H9 (cell line): ENCODE measurements at regions not wholly inside any gene's neighbourhood (a gene's known extent, or its start where the extent isn't known, plus 50 kb on each side); places are given as distances from the start of the nearest gene placed in this dataset.

ENCODE experiments used
- DNase-seq: peaks from one replicate; pipeline ENCODE4 v3.0.0-alpha.2; 2017
- H2AFZ ChIP-seq: one replicate; pipeline ENCODE4 v1.6.1; 2013; ENCODE audit warnings: mild to moderate bottlenecking, low read length, control low read depth, moderate library complexity
- H2AK5ac ChIP-seq: 2 replicates; pipeline ENCODE4 v1.6.1; 2013; ENCODE audit warnings: low read length, control low read depth, mixed read lengths; ENCODE audit not compliant: insufficient read length
- H2BK120ac ChIP-seq: one replicate; pipeline ENCODE4 v1.6.1; 2013; ENCODE audit warnings: low read depth, mild to moderate bottlenecking, low read length, control low read depth, inconsistent platforms; ENCODE audit not compliant: poor library complexity, severe bottlenecking
- H2BK12ac ChIP-seq: 2 replicates; pipeline ENCODE4 v1.6.1; 2013; ENCODE audit warnings: low read length, control low read depth, mixed read lengths, low read depth; ENCODE audit not compliant: insufficient read length
- H2BK15ac ChIP-seq: 2 replicates; pipeline ENCODE4 v1.6.1; 2013; ENCODE audit warnings: low read depth, low read length, control low read depth
- H2BK20ac ChIP-seq: one replicate; pipeline ENCODE4 v1.6.1; 2013; ENCODE audit warnings: low read depth, mild to moderate bottlenecking, low read length, control low read depth, inconsistent platforms; ENCODE audit not compliant: poor library complexity, severe bottlenecking
- H2BK5ac ChIP-seq: 2 replicates; pipeline ENCODE4 v1.6.1; 2013; ENCODE audit warnings: low read length, control low read depth, mixed read lengths; ENCODE audit not compliant: insufficient read length
- H3K14ac ChIP-seq: 2 replicates; pipeline ENCODE4 v1.6.1; 2013; ENCODE audit warnings: low read length, control low read depth; ENCODE audit not compliant: insufficient read depth
- H3K18ac ChIP-seq: 2 replicates; pipeline ENCODE4 v1.6.1; 2013; ENCODE audit warnings: low read depth, mild to moderate bottlenecking, mixed read lengths, low read length, control low read depth; ENCODE audit not compliant: insufficient read length
- H3K23ac ChIP-seq: 2 replicates; pipeline ENCODE4 v1.6.1; 2013; ENCODE audit warnings: low read length, control low read depth, mixed read lengths, low read depth; ENCODE audit not compliant: insufficient read length
- H3K23me2 ChIP-seq: 2 replicates; pipeline ENCODE4 v1.6.1; 2013; ENCODE audit warnings: low read depth, mild to moderate bottlenecking, mixed read lengths, low read length, control low read depth; ENCODE audit not compliant: insufficient read length, poor library complexity, severe bottlenecking
- H3K27ac ChIP-seq: 2 replicates; pipeline ENCODE4 v1.5.1; 2013; ENCODE audit warnings: low read length, control low read depth, mixed read lengths, low read depth; ENCODE audit not compliant: insufficient read length
- H3K27me3 ChIP-seq: 2 replicates; pipeline ENCODE4 v1.6.1; 2013; ENCODE audit warnings: low read length, control low read depth, inconsistent platforms; ENCODE audit not compliant: insufficient read depth
- H3K4ac ChIP-seq: 2 replicates; pipeline ENCODE4 v1.6.1; 2013; ENCODE audit warnings: low read depth, mild to moderate bottlenecking, control low read depth, inconsistent platforms, low read length, moderate library complexity
- H3K4me1 ChIP-seq: 2 replicates; pipeline ENCODE4 v1.6.1; 2013; ENCODE audit warnings: low read length, control low read depth, inconsistent platforms; ENCODE audit not compliant: insufficient read depth
- H3K4me2 ChIP-seq: 2 replicates; pipeline ENCODE4 v1.6.1; 2013; ENCODE audit warnings: low read length, control low read depth, mixed read lengths; ENCODE audit not compliant: insufficient read length, insufficient read depth
- H3K56ac ChIP-seq: 2 replicates; pipeline ENCODE4 v1.6.1; 2013; ENCODE audit warnings: low read depth, mild to moderate bottlenecking, mixed read lengths, low read length, control low read depth; ENCODE audit not compliant: insufficient read length
- H3K79me1 ChIP-seq: 2 replicates; pipeline ENCODE4 v1.6.1; 2013; ENCODE audit warnings: low read depth, mild to moderate bottlenecking, moderate library complexity, low read length, control low read depth, inconsistent platforms; ENCODE audit not compliant: insufficient read depth, poor library complexity, severe bottlenecking
- H3K79me2 ChIP-seq: 2 replicates; pipeline ENCODE4 v1.6.1; 2013; ENCODE audit warnings: low read length, control low read depth, inconsistent platforms; ENCODE audit not compliant: insufficient read depth
- H3K9ac ChIP-seq: 2 replicates; pipeline ENCODE4 v1.6.1; 2013; ENCODE audit warnings: low read length, control low read depth, mixed read lengths; ENCODE audit not compliant: insufficient read length; ENCODE audit errors: extremely low read depth
- H3K9me3 ChIP-seq: one replicate; pipeline ENCODE4 v1.6.1; 2013; ENCODE audit warnings: low read depth, low read length, inconsistent platforms; ENCODE audit not compliant: control insufficient read depth
- H3T11ph ChIP-seq: one replicate; pipeline ENCODE4 v1.6.1; 2013; ENCODE audit warnings: mild to moderate bottlenecking, low read length, control low read depth, inconsistent platforms
- H4K20me1 ChIP-seq: one replicate; pipeline ENCODE4 v1.6.1; 2013; ENCODE audit not compliant: control insufficient read depth, insufficient read length, insufficient read depth
- H4K5ac ChIP-seq: 2 replicates; pipeline ENCODE4 v1.6.1; 2013; ENCODE audit warnings: low read depth, mild to moderate bottlenecking, mixed read lengths, low read length, control low read depth; ENCODE audit not compliant: insufficient read length
- H4K8ac ChIP-seq: replicated peaks from 2 replicates; pipeline ENCODE4 v1.6.1; 2013; ENCODE audit warnings: low read length, control low read depth, mixed read lengths, low read depth; ENCODE audit not compliant: insufficient read length
- H4K91ac ChIP-seq: 2 replicates; pipeline ENCODE4 v1.6.1; 2013; ENCODE audit warnings: low read depth, mild to moderate bottlenecking, moderate library complexity, mixed read lengths, low read length, control low read depth; ENCODE audit not compliant: insufficient read length
- H3K27ac Mint-ChIP-seq, 3 experiments: 2 replicates in 2 of 3; 3 replicates in 1 of 3; pipeline ENCODE4 v1.8.0; 2020 to 2021; ENCODE audit warnings: mixed read lengths in 3 of 3, mild to moderate bottlenecking in 1 of 3, moderate library complexity in 1 of 3
- H3K27me3 Mint-ChIP-seq: 2 replicates; pipeline ENCODE4 v1.8.0; 2021; ENCODE audit warnings: low read depth, mild to moderate bottlenecking, moderate library complexity, mixed read lengths
- H3K36me3 Mint-ChIP-seq, 3 experiments: 2 replicates in 2 of 3; 3 replicates in 1 of 3; pipeline ENCODE4 v1.8.0; 2020 to 2021; ENCODE audit warnings: low read depth in 3 of 3, mixed read lengths in 3 of 3; ENCODE audit not compliant: insufficient read depth in 1 of 3
- H3K4me1 Mint-ChIP-seq, 2 experiments: 2 replicates each; pipeline ENCODE4 v1.8.0; 2020; ENCODE audit warnings: mixed read lengths in 2 of 2
- H3K4me3 Mint-ChIP-seq, 2 experiments: 2 replicates in 1 of 2; 3 replicates in 1 of 2; pipeline ENCODE4 v1.8.0; 2020 to 2021; ENCODE audit warnings: mild to moderate bottlenecking in 2 of 2, mixed read lengths in 2 of 2, moderate library complexity in 1 of 2
- H3K9me3 Mint-ChIP-seq, 2 experiments: 2 replicates in 1 of 2; 3 replicates in 1 of 2; pipeline ENCODE4 v1.8.0; 2020; ENCODE audit warnings: mild to moderate bottlenecking in 2 of 2, mixed read lengths in 2 of 2, moderate library complexity in 1 of 2
- WGBS: extraction: QIAGEN DNeasy Blood & Tissue Kit; methylation state at CpG from one replicate; pipeline ENCODE4 v1.1.7; 2013; ENCODE audit warnings: missing lambda C conversion rate, low lambda C conversion rate, mixed read lengths; ENCODE audit not compliant: insufficient read length; ENCODE audit errors: extremely low coverage; 5-methylcytosine and 5-hydroxymethylcytosine counted together
- TF ChIP-seq, protein P1 (sequence below): fragments of 200-600 bp; sonication (generic); conservative IDR thresholded peaks from 3 replicates; pipeline ENCODE4 v1.8.0; 2021; ENCODE audit warnings: antibody characterized with exemption, mild to moderate bottlenecking

DNA sequence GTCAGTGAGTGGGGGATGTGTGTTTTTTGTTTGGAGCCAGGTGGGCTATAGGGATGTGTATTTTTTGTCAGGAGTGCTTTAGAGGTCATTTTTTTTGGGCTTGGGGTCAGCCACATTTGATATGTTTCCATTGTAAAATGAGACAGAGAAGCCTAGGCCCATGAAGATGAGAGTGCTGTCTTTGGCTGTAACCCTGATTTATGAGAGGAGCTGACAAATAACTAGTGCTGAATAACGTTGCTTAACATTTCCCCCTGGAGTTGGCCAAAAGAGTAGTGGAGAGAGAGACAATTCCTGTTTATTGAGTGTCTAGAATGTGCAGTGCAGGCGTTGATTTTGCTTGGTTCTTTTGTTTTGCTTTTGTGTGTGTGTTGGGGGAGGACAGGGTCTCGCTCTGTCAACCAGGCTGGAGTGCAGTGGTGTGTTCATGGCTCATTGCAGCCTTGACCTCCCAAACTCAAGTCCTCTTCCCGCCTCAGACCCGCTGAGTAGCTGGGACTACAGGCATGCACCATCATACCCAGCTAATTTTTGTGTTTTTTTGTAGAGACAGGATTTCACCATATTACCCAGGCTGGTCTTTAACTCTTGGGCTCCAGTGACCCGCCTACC, 64.7 kb downstream of the S1PR1 start:
- H3T11ph ChIP-seq, result no peak overlapping the region
- H3K27me3 ChIP-seq, result no peaks in the 10 kb centered on the region
- no CpG with 5 or more reads among the region's 6 CpGs for WGBS
- Mint-ChIP-seq H3K27ac (no peak overlapping the region), H3K27me3 (no peaks in the 10 kb centered on the region), H3K4me3 (no peak overlapping the region), H3K36me3 (no peaks in the 10 kb centered on the region; a peak in 1 of 7 replicates), H3K9me3 (no peaks in the 10 kb centered on the region), H3K4me1 (peaks cover 5 to 7% of the 10 kb centered on the region in 2 experiments)
- no peak overlapping the region for H2BK12ac ChIP-seq
- no peak for DNase-seq
- H2BK15ac ChIP-seq, result no peak overlapping the region
- no peak overlapping the region for H2AFZ ChIP-seq
- H3K18ac ChIP-seq, result no peak overlapping the region
- no peak overlapping the region for H3K4ac ChIP-seq
- no peak overlapping the region for H3K9ac ChIP-seq
- no peaks in the 10 kb centered on the region for H4K20me1 ChIP-seq
- no peak overlapping the region for H4K8ac ChIP-seq
- no peak overlapping the region for H2BK5ac ChIP-seq
- H4K91ac ChIP-seq, result no peak overlapping the region
- no peaks in the 10 kb centered on the region for H3K4me1 ChIP-seq
- H2AK5ac ChIP-seq, result no peak overlapping the region
- no peak overlapping the region for H2BK120ac ChIP-seq
- TF ChIP-seq, protein P1, sequence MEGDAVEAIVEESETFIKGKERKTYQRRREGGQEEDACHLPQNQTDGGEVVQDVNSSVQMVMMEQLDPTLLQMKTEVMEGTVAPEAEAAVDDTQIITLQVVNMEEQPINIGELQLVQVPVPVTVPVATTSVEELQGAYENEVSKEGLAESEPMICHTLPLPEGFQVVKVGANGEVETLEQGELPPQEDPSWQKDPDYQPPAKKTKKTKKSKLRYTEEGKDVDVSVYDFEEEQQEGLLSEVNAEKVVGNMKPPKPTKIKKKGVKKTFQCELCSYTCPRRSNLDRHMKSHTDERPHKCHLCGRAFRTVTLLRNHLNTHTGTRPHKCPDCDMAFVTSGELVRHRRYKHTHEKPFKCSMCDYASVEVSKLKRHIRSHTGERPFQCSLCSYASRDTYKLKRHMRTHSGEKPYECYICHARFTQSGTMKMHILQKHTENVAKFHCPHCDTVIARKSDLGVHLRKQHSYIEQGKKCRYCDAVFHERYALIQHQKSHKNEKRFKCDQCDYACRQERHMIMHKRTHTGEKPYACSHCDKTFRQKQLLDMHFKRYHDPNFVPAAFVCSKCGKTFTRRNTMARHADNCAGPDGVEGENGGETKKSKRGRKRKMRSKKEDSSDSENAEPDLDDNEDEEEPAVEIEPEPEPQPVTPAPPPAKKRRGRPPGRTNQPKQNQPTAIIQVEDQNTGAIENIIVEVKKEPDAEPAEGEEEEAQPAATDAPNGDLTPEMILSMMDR, result no peak
- H3K79me2 ChIP-seq, result no peaks in the 10 kb centered on the region
- H3K79me1 ChIP-seq, result no peaks in the 10 kb centered on the region
- H3K56ac ChIP-seq, result no peak overlapping the region
- no peak overlapping the region for H3K4me2 ChIP-seq
- no peak overlapping the region for H3K23ac ChIP-seq
- H3K14ac ChIP-seq, result no peak overlapping the region; the same call in 1 of the 2 replicates
- H2BK20ac ChIP-seq, result no peak overlapping the region
- no peak overlapping the region for H4K5ac ChIP-seq
- H3K9me3 ChIP-seq, result no peaks in the 10 kb centered on the region
- H3K23me2 ChIP-seq, result no peaks in the 10 kb centered on the region
- H3K27ac ChIP-seq, result no peak overlapping the region
